Suprapubic skin (tissue), 3 donors: ENCODE measurements at regions not wholly inside any gene's neighbourhood (a gene's known extent, or its start where the extent isn't known, plus 50 kb on each side); places are given as distances from the start of the nearest gene placed in this dataset.

Experiments
- POLR2A ChIP-seq, 2 donors: fragments of 450-650 bp; IDR thresholded peaks; one replicate each; pipeline ENCODE4 v1.6.1; 2017; ENCODE audit warnings: antibody characterized with exemption in 2 of 2, mild to moderate bottlenecking in 2 of 2, moderate library complexity in 2 of 2
- TF ChIP-seq, protein P1 (sequence below), 2 donors: fragments of 200-600 bp in 1 of 2; fragments of 450-650 bp in 1 of 2; sonication (generic) in 1 of 2; IDR thresholded peaks; one replicate each; pipeline ENCODE4 v1.5.1; 2016 to 2019; ENCODE audit warnings: antibody characterized with exemption in 2 of 2, mild to moderate bottlenecking in 1 of 2, moderate library complexity in 1 of 2

DNA sequence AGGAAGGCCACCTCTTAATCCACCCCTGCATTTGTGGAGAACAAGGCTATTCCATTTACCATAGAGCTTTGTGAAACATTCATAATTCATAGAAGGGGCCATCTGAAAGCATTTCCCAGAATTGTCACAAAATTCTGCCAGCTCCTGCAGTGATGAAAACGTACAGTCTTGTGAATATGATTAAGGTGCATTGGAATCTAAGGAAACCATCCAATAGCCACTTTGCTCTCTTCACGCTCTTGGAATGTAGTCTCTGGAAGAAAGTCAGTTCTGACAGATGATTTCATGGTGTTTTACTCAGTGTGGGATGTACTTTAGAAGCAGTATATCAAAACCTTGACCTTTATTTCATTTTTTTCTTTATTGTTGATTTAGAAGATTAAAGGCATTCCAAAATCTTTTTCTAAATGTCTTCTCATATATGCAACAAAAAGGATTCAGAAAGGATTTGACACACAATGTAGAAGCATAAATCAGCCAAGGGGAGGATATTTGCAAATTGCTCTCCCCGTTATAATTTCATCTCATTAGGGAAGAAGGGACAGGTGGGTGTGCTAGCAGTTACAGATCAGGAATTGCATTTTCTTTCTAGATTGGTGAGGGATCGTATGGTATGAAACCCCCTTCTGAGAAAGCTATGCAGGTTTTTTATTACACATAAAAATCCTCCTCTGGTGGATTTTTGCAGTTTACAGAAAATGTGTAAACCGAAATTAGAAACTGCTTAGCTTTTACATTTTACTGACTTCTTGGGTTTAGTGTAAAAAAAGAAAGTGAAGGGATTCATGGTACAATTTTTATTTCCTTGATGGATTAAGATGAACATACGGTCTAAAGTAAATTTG lies 390.2 kb downstream of the LRIG3 start:
- TF ChIP-seq, protein P1, sequence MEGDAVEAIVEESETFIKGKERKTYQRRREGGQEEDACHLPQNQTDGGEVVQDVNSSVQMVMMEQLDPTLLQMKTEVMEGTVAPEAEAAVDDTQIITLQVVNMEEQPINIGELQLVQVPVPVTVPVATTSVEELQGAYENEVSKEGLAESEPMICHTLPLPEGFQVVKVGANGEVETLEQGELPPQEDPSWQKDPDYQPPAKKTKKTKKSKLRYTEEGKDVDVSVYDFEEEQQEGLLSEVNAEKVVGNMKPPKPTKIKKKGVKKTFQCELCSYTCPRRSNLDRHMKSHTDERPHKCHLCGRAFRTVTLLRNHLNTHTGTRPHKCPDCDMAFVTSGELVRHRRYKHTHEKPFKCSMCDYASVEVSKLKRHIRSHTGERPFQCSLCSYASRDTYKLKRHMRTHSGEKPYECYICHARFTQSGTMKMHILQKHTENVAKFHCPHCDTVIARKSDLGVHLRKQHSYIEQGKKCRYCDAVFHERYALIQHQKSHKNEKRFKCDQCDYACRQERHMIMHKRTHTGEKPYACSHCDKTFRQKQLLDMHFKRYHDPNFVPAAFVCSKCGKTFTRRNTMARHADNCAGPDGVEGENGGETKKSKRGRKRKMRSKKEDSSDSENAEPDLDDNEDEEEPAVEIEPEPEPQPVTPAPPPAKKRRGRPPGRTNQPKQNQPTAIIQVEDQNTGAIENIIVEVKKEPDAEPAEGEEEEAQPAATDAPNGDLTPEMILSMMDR (IDR thresholded peaks at IDR 0.05): no peak
- TF ChIP-seq POLR2A (IDR thresholded peaks at IDR 0.05): no peak
